ENCODE measurements at regions not wholly inside any gene's neighbourhood (a gene's known extent, or its start where the extent isn't known, plus 50 kb on each side); places are given as distances from the start of the nearest gene placed in this dataset.
"Not testable (repeated sequence)": the region's sequence is repeated elsewhere in the genome, so short reads cannot be mapped to it uniquely, and the experiment has no call there.

- DNase-seq: no peak
These were observed 455.0 kb upstream of the TMEM132C start for GRCh38 chr12:127811988-127812387.

GRCh38 chr12:127813147-127813546 lies 453.8 kb upstream of the TMEM132C start:
- DNase-seq: no peak

GRCh38 chr12:127819056-127819455 lies 447.9 kb upstream of the TMEM132C start:
- peak in 2 of 4 experiments; percentile 19 to 25 for DNase-seq

GRCh38 chr12:127820271-127820670 lies 446.7 kb upstream of the TMEM132C start:
- no peak for DNase-seq

GRCh38 chr12:127820846-127821245 lies 446.1 kb upstream of the TMEM132C start:
- no peak for DNase-seq

- DNase-seq: no peak
These were observed 444.1 kb upstream of the TMEM132C start for GRCh38 chr12:127822809-127823411.

GRCh38 chr12:127823801-127824200 lies 443.2 kb upstream of the TMEM132C start:
- DNase-seq: no peak

- no peak for DNase-seq
These were observed 437.5 kb upstream of the TMEM132C start for GRCh38 chr12:127829281-127830064.

- no peak for DNase-seq
These were observed 436.9 kb upstream of the TMEM132C start for GRCh38 chr12:127830065-127830460.

GRCh38 chr12:127830730-127831129 lies 436.2 kb upstream of the TMEM132C start:
- DNase-seq: no peak

- no peak for DNase-seq
These were observed 434.8 kb upstream of the TMEM132C start for GRCh38 chr12:127832172-127832571.

GRCh38 chr12:127836802-127837201 lies 430.2 kb upstream of the TMEM132C start:
- DNase-seq: not testable (repeated sequence)

GRCh38 chr12:127857661-127858060 lies 409.3 kb upstream of the TMEM132C start:
- DNase-seq: no peak

- no peak for DNase-seq
These were observed 406.4 kb upstream of the TMEM132C start for GRCh38 chr12:127860536-127860935.

GRCh38 chr12:127861406-127861805 lies 405.6 kb upstream of the TMEM132C start:
- DNase-seq: no peak

- DNase-seq: no peak
These were observed 393.7 kb upstream of the TMEM132C start for GRCh38 chr12:127873306-127873705.

- DNase-seq: no peak
These were observed 385.4 kb upstream of the TMEM132C start for GRCh38 chr12:127881371-127882140.

GRCh38 chr12:127883013-127883412 lies 384.0 kb upstream of the TMEM132C start:
- no peak for DNase-seq

GRCh38 chr12:127885954-127886750 lies 380.8 kb upstream of the TMEM132C start:
- DNase-seq: no peak

GRCh38 chr12:127886827-127887226 lies 380.1 kb upstream of the TMEM132C start:
- DNase-seq: no peak

- no peak for DNase-seq
These were observed 377.8 kb upstream of the TMEM132C start for GRCh38 chr12:127888943-127889719.
